MM.1S (cell line): ENCODE measurements at regions not wholly inside any gene's neighbourhood (a gene's known extent, or its start where the extent isn't known, plus 50 kb on each side); places are given as distances from the start of the nearest gene placed in this dataset.

Experiments
- EZH2 ChIP-seq: fragments of 300-600 bp; sonication (generic); optimal IDR thresholded peaks from 2 replicates; pipeline ENCODE3; 2017; ENCODE audit warnings: low read depth, mild to moderate bottlenecking, antibody characterized with exemption, low read length, mixed read lengths
- EZH2phosphoT487 ChIP-seq: fragments of 300-600 bp; sonication (generic); IDR thresholded peaks from 2 replicates; pipeline ENCODE4 v1.6.1; 2018; ENCODE audit warnings: antibody characterized with exemption, low read length
- TF ChIP-seq, protein P1 (sequence below): fragments of 300-600 bp; sonication (generic); IDR thresholded peaks from 2 replicates; pipeline ENCODE4 v1.5.1; 2016; ENCODE audit warnings: antibody characterized with exemption, low read length, mixed read lengths

DNA sequence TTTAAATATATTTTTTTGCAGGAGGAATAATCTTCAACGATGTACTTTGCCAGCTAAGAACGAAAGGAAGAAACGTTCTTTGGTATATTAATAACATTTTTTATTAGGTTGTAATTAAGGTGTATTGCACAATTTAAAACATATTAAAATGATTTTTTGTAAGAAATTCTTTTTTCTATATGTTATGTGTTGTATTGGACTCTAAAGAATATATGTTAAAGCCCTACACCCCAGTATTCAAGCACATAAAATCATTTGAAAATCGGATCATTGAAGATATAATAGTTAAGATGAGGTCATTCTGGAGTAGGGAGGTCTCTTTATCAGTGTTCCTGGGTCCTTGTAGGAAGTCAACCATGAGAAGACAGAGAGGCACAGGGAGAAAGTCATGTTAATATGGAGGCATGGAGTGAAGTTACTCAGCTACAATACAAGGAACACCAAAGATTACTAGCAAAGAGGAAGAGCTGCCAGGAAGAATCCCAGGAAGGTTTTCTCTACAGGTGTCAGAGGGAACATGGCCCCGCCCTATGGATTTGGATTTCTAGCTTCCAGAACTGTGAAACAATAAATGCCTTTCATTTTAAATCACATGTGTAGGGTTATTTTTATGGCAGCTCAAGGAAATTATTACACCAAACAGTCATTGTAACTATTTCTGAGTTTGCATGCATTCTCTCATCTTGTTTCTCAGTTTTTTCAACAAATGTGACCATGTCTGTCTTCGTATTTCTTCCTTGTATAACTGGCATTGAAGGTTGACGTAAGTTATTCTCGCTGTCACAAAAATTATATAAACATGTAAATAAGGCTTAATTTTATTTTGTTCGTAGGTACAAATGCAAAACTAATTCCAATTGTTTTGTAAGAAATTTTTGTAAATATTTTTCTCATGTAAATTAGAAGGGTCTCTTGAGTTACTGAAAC is 75.4 kb upstream of the VPREB1 start:
- TF ChIP-seq, protein P1, sequence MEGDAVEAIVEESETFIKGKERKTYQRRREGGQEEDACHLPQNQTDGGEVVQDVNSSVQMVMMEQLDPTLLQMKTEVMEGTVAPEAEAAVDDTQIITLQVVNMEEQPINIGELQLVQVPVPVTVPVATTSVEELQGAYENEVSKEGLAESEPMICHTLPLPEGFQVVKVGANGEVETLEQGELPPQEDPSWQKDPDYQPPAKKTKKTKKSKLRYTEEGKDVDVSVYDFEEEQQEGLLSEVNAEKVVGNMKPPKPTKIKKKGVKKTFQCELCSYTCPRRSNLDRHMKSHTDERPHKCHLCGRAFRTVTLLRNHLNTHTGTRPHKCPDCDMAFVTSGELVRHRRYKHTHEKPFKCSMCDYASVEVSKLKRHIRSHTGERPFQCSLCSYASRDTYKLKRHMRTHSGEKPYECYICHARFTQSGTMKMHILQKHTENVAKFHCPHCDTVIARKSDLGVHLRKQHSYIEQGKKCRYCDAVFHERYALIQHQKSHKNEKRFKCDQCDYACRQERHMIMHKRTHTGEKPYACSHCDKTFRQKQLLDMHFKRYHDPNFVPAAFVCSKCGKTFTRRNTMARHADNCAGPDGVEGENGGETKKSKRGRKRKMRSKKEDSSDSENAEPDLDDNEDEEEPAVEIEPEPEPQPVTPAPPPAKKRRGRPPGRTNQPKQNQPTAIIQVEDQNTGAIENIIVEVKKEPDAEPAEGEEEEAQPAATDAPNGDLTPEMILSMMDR: no peak
- TF ChIP-seq EZH2: no peak
- TF ChIP-seq EZH2phosphoT487: no peak
